OCI-LY1 (cell line): ENCODE measurements at regions not wholly inside any gene's neighbourhood (a gene's known extent, or its start where the extent isn't known, plus 50 kb on each side); places are given as distances from the start of the nearest gene placed in this dataset.

Experiments
- H2AFZ ChIP-seq: fragments of 200-600 bp; sonication (generic), shearing (Covaris generic); 2 replicates; pipeline ENCODE4 v1.6.0; 2014; ENCODE audit warnings: antibody characterized with exemption, mild to moderate bottlenecking, low read length
- H3F3A ChIP-seq: fragments of 200-600 bp; sonication (generic), shearing (Covaris generic); 2 replicates; pipeline ENCODE4 v1.6.0; 2014; ENCODE audit warnings: mild to moderate bottlenecking, antibody characterized with exemption, low read length, moderate library complexity; ENCODE audit not compliant: insufficient read depth
- H3K27ac ChIP-seq: fragments of 200-600 bp; sonication (generic); 2 replicates; pipeline ENCODE4 v1.5.1; 2014; ENCODE audit warnings: low read length, mixed run types, mild to moderate bottlenecking, low read depth; ENCODE audit not compliant: poor library complexity, severe bottlenecking
- H3K27me3 ChIP-seq: fragments of 200-600 bp; sonication (generic); 2 replicates; pipeline ENCODE4 v1.6.0; 2014; ENCODE audit warnings: antibody characterized with exemption, mild to moderate bottlenecking, low read length, moderate library complexity; ENCODE audit not compliant: insufficient read depth
- H3K36me3 ChIP-seq: fragments of 200-600 bp; sonication (generic); 2 replicates; pipeline ENCODE4 v1.6.1; 2014; ENCODE audit warnings: mild to moderate bottlenecking, antibody characterized with exemption, low read length, moderate library complexity, mixed read lengths; ENCODE audit not compliant: insufficient read depth
- H3K4me1 ChIP-seq: fragments of 200-600 bp; sonication (generic); 2 replicates; pipeline ENCODE4 v1.5.1; 2014; ENCODE audit warnings: mild to moderate bottlenecking, low read length, moderate library complexity; ENCODE audit not compliant: insufficient read depth, severe bottlenecking
- H3K4me2 ChIP-seq: fragments of 200-600 bp; sonication (generic), shearing (Covaris generic); 2 replicates; pipeline ENCODE4 v1.6.1; 2014; ENCODE audit warnings: low read length
- H3K4me3 ChIP-seq: fragments of 200-600 bp; sonication (generic); 2 replicates; pipeline ENCODE4 v1.5.1; 2014; ENCODE audit warnings: low read length, low read depth, mild to moderate bottlenecking, mixed read lengths; ENCODE audit not compliant: poor library complexity, severe bottlenecking
- H3K79me2 ChIP-seq: fragments of 200-600 bp; shearing (Covaris generic); 2 replicates; pipeline ENCODE4 v1.6.1; 2016; ENCODE audit warnings: mixed run types, low read length, mixed read lengths; ENCODE audit not compliant: insufficient read depth
- H3K9ac ChIP-seq: fragments of 200-600 bp; sonication (generic), shearing (Covaris generic); 2 replicates; pipeline ENCODE4 v1.6.1; 2014; ENCODE audit warnings: mild to moderate bottlenecking, low read length, mixed read lengths
- H3K9me2 ChIP-seq: fragments of 200-600 bp; sonication (generic), shearing (Covaris generic); 2 replicates; pipeline ENCODE4 v1.6.1; 2014; ENCODE audit warnings: low read depth, mild to moderate bottlenecking, low read length, mixed read lengths
- H3K9me3 ChIP-seq: fragments of 200-600 bp; shearing (Covaris generic); 2 replicates; pipeline ENCODE4 v1.6.1; 2014; ENCODE audit warnings: low read length, mixed read lengths
- H4K20me1 ChIP-seq: fragments of 200-600 bp; sonication (generic), shearing (Covaris generic); 2 replicates; pipeline ENCODE4 v1.6.0; 2016; ENCODE audit warnings: mild to moderate bottlenecking, low read length; ENCODE audit not compliant: insufficient read depth
- EZH2 ChIP-seq: fragments of 200-600 bp; sonication (generic), shearing (Covaris generic); IDR thresholded peaks from 2 replicates; pipeline ENCODE4 v1.8.0; 2017; ENCODE audit warnings: borderline replicate concordance, mixed run types, mild to moderate bottlenecking, antibody characterized with exemption, low read length, moderate library complexity, mixed read lengths
- TF ChIP-seq, protein P1 (sequence below): fragments of 200-600 bp; sonication (generic), shearing (Covaris generic); IDR thresholded peaks from 2 replicates; pipeline ENCODE4 v1.5.1; 2017; ENCODE audit warnings: mild to moderate bottlenecking, antibody characterized with exemption, low read length, moderate library complexity, mixed read lengths

- Histone ChIP-seq H3K4me3 (no peak overlapping the region), H3K27ac (no peak overlapping the region), H3K36me3 (no peaks in the 10 kb centered on the region), H3K4me2 (no peak overlapping the region), H3K9me3 (no peaks in the 10 kb centered on the region), H3K9me2 (no peaks in the 10 kb centered on the region), H3K79me2 (no peaks in the 10 kb centered on the region), H3K9ac (no peak overlapping the region), H2AFZ (no peak overlapping the region), H3K4me1 (no peaks in the 10 kb centered on the region), H3F3A (no peaks in the 10 kb centered on the region), H3K27me3 (no peaks in the 10 kb centered on the region), H4K20me1 (no peaks in the 10 kb centered on the region)
- TF ChIP-seq, protein P1, sequence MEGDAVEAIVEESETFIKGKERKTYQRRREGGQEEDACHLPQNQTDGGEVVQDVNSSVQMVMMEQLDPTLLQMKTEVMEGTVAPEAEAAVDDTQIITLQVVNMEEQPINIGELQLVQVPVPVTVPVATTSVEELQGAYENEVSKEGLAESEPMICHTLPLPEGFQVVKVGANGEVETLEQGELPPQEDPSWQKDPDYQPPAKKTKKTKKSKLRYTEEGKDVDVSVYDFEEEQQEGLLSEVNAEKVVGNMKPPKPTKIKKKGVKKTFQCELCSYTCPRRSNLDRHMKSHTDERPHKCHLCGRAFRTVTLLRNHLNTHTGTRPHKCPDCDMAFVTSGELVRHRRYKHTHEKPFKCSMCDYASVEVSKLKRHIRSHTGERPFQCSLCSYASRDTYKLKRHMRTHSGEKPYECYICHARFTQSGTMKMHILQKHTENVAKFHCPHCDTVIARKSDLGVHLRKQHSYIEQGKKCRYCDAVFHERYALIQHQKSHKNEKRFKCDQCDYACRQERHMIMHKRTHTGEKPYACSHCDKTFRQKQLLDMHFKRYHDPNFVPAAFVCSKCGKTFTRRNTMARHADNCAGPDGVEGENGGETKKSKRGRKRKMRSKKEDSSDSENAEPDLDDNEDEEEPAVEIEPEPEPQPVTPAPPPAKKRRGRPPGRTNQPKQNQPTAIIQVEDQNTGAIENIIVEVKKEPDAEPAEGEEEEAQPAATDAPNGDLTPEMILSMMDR: no peak
- TF ChIP-seq EZH2: no peak
Measured at GRCh38 chr3:189108735-189109134, 63.0 kb upstream of the TPRG1 start.

DNA sequence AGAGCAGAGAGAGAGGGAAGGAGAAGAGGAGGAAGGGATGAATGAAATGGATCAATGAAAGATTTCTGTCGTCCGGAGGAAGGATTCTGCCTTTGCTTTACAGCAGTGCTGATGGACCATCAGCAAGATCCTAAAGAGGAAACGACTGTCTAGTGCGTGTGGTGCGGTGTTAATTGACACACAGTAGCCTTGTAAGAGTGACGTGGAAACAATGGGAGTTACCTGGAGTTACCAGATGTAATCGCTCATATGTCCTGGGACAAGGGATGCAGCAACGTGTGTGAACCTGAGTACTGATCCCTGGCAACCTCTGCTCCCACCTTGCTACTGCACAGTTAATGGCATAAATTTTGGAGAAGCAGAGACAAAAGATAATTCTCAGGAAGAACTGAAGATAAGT is 62.6 kb upstream of the TPRG1 start:
- no peaks in the 10 kb centered on the region for H3K27me3 ChIP-seq
- no peaks in the 10 kb centered on the region for H3F3A ChIP-seq
- H3K4me3 ChIP-seq: no peak overlapping the region
- H3K4me2 ChIP-seq: no peak overlapping the region
- no peak overlapping the region for H2AFZ ChIP-seq
- no peaks in the 10 kb centered on the region for H3K9me2 ChIP-seq
- H3K4me1 ChIP-seq: no peaks in the 10 kb centered on the region
- TF ChIP-seq, protein P1: no peak
- TF ChIP-seq EZH2: no peak
- no peak overlapping the region for H3K27ac ChIP-seq
- no peaks in the 10 kb centered on the region for H3K79me2 ChIP-seq
- no peaks in the 10 kb centered on the region for H4K20me1 ChIP-seq
- H3K9ac ChIP-seq: no peak overlapping the region
- no peaks in the 10 kb centered on the region for H3K36me3 ChIP-seq
- H3K9me3 ChIP-seq: no peaks in the 10 kb centered on the region

DNA sequence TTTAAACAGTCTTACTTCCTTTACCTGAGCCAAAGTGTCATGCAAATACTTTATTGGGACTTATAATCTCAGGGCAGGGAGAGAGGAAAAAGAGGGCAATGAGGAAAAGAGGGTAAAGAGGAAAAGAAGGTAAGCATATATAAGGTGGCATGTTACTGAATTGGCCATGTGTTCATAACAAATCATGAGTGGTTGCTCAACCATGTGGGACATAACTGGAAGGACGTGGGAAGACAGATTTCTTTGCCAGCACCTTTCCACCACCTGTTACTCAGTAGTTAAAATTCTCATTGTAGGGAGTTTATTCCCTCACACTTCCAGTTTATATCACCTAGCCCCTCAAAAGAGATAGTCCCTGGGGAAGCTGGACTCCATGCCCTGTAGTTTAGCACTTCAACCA is 54.7 kb upstream of the TPRG1 start:
- no peak overlapping the region for H3K27ac ChIP-seq
- no peaks in the 10 kb centered on the region for H3K4me1 ChIP-seq
- no peak overlapping the region for H3K4me3 ChIP-seq
- H3K27me3 ChIP-seq: no peaks in the 10 kb centered on the region
- H3K9ac ChIP-seq: no peak overlapping the region
- no peak overlapping the region for H3K4me2 ChIP-seq
- TF ChIP-seq, protein P1: no peak
- no peak for TF ChIP-seq EZH2
- no peaks in the 10 kb centered on the region for H3K36me3 ChIP-seq
- no peak overlapping the region for H2AFZ ChIP-seq
- H3F3A ChIP-seq: no peaks in the 10 kb centered on the region
- no peaks in the 10 kb centered on the region for H3K9me2 ChIP-seq
- peaks cover 8% of the 10 kb centered on the region; the same call in 1 of the 2 replicates for H3K9me3 ChIP-seq
- H3K79me2 ChIP-seq: no peaks in the 10 kb centered on the region
- no peaks in the 10 kb centered on the region for H4K20me1 ChIP-seq
